BJ (cell line): ENCODE measurements at regions not wholly inside any gene's neighbourhood (a gene's known extent, or its start where the extent isn't known, plus 50 kb on each side); places are given as distances from the start of the nearest gene placed in this dataset.

Experiments used
- CTCF ChIA-PET: fragments of 350-600 bp; formaldehyde crosslinking; extraction: SDS; loops from one replicate; lab custom pipeline; 2021; ENCODE audit warnings: antibody characterized with exemption, inconsistent platforms; lab: Yijun Ruan, JAX
- POLR2A ChIA-PET: fragments of 300-600 bp; sonication (Branson Sonifier 250); formaldehyde crosslinking; extraction: SDS; loops from one replicate; lab custom pipeline; 2021; ENCODE audit warnings: antibody characterized with exemption; lab: Charles Lee
- DNase-seq: peaks from one replicate; pipeline ENCODE4 v3.0.0-alpha.2; 2011; ENCODE audit warnings: low read depth
- H3K27me3 ChIP-seq: 2 replicates; pipeline ENCODE4 v1.6.0; 2011; ENCODE audit warnings: low read length; ENCODE audit not compliant: control insufficient read depth, insufficient read depth
- H3K36me3 ChIP-seq: 2 replicates; pipeline ENCODE4 v1.5.1; 2011; ENCODE audit warnings: low read length; ENCODE audit not compliant: control insufficient read depth, insufficient read depth
- H3K4me3 ChIP-seq: 2 replicates; pipeline ENCODE4 v1.5.1; 2011; ENCODE audit warnings: low read depth, mild to moderate bottlenecking, control low read depth, low read length
- TF ChIP-seq, protein P1 (sequence below): IDR thresholded peaks from 2 replicates; pipeline ENCODE4 v1.5.1; 2011; ENCODE audit warnings: low read depth, mild to moderate bottlenecking, control low read depth, inconsistent platforms, low read length, moderate library complexity; ENCODE audit not compliant: insufficient read depth

DNA sequence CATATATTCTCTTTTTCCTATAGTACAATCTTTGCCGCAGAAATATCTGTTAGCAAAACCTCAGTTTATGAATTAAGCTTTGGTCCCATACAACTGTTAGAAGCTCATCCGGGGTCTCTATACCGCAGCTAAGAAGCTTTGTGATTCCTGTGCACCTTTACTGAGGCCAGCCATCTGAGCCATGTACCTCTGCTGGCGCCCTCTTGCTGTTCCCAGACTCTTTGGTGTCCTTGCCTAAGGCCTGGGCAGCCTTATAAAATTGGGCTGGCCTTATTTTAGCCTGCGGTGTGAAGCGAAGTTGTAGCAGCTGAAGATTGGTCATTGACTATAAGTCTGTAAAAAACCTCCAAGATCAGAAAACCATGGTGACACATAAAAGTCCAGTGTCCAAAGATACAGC is 1135.1 kb upstream of the CHAC2 start:
- ChIA-PET CTCF (no interaction called here), POLR2A (no interaction called here)
- Histone ChIP-seq H3K36me3 (no peaks in the 10 kb centered on the region), H3K4me3 (no peak overlapping the region), H3K27me3 (no peaks in the 10 kb centered on the region)
- TF ChIP-seq, protein P1, sequence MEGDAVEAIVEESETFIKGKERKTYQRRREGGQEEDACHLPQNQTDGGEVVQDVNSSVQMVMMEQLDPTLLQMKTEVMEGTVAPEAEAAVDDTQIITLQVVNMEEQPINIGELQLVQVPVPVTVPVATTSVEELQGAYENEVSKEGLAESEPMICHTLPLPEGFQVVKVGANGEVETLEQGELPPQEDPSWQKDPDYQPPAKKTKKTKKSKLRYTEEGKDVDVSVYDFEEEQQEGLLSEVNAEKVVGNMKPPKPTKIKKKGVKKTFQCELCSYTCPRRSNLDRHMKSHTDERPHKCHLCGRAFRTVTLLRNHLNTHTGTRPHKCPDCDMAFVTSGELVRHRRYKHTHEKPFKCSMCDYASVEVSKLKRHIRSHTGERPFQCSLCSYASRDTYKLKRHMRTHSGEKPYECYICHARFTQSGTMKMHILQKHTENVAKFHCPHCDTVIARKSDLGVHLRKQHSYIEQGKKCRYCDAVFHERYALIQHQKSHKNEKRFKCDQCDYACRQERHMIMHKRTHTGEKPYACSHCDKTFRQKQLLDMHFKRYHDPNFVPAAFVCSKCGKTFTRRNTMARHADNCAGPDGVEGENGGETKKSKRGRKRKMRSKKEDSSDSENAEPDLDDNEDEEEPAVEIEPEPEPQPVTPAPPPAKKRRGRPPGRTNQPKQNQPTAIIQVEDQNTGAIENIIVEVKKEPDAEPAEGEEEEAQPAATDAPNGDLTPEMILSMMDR: no peak
- DNase-seq: no peak

DNA sequence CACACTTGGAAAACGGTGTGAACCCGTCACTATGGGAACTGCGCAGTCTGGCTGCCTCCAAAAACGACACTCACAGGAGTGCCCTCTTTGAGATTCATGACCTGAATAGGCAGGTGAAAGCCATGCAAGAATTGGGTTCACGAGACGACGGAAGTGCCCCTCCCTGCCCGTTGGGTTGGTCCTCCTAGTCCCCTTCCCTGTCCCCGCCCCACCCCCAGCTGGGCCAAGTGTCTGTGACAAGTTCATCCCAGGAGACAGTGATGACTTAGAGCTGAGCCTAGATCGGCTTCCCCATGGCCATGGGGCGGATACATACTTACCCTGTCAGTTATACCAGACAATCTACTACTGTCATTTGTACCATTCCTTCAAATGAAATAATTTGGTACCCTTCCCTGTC is 1137.7 kb upstream of the CHAC2 start:
- Histone ChIP-seq H3K36me3 (no peaks in the 10 kb centered on the region), H3K27me3 (no peaks in the 10 kb centered on the region), H3K4me3 (no peak overlapping the region)
- CTCF ChIA-PET: no interaction called here
- POLR2A ChIA-PET: no interaction called here
- TF ChIP-seq, protein P1: no peak
- DNase-seq: no peak

DNA sequence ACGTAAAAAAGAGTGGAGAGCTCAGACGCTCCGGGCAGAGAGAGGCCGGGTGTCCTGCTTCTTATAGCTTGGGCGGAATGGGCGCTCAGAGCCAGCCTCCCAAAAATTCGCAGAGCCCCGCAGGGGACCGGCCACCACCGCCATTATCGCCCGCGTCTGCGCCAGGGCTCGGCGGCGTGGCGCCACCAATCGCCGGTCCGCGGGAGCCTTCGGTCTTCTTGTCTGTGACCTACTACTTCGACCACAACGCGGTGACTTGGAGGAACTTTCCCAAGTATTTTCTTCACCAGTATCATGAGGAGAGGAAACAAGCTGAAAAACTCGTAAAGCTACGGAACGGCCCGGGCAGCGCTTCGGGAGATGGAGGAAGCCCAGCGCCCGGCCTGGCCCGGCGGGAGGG is 1138.1 kb upstream of the CHAC2 start:
- ChIA-PET CTCF (no interaction called here), POLR2A (no interaction called here)

DNA sequence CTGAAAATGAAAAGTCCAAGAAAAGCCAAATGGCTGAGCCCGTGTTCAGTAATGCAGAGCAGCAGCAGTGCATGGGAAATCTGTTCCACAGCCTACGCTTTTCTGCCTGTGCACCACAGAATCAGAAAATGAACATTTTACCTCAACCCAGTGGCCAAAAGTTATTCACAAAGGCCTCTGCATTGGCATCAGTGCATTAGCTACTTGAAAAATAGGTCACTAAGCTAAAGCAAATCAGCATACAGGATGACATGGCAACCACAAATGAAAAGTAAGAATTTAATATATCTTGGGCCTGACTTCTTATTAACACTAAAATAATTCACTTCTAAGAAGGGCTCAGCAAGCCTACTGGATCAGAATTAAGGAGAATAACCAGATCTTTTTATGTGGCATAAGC is 1145.3 kb upstream of the CHAC2 start:
- DNase-seq: no peak
- TF ChIP-seq, protein P1: no peak
- POLR2A ChIA-PET: no interaction called here
- Histone ChIP-seq H3K27me3 (no peaks in the 10 kb centered on the region), H3K4me3 (no peak overlapping the region), H3K36me3 (no peaks in the 10 kb centered on the region)
- CTCF ChIA-PET: no interaction called here

More for the DNA sequence above, 1138.1 kb upstream of the CHAC2 start:
- no peak for DNase-seq
- Histone ChIP-seq H3K4me3 (no peak overlapping the region), H3K36me3 (no peaks in the 10 kb centered on the region), H3K27me3 (no peaks in the 10 kb centered on the region)
- TF ChIP-seq, protein P1: no peak

DNA sequence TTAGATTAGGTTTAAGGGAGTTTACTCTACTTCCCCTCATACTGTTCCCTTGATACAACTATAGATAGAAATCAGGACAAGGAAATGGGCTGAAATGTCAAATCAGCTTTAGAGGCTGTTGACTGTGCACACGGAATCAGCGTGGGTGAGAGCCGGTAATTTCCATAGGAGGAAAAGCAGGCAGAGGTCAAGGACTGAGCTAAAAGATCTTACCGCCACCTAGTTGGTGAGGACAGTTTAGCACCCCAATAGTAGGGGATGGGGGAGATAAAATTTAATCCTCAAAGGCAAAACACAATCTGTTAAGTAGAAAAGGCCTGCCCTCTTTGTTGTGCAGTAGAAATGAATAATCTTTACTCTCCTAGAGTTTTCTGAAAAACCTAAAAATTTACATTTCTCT is 1154.5 kb upstream of the CHAC2 start:
- DNase-seq: no peak
- TF ChIP-seq, protein P1: no peak
- H3K27me3 ChIP-seq: no peaks in the 10 kb centered on the region
- POLR2A ChIA-PET: no interaction called here
- H3K36me3 ChIP-seq: no peaks in the 10 kb centered on the region
- H3K4me3 ChIP-seq: no peak overlapping the region
- CTCF ChIA-PET: no interaction called here
